Stomach (tissue), 4 donors: ENCODE measurements at regions not wholly inside any gene's neighbourhood (a gene's known extent, or its start where the extent isn't known, plus 50 kb on each side); places are given as distances from the start of the nearest gene placed in this dataset.

Experiments
- POLR2A ChIP-seq, 4 donors: fragments of 450-650 bp; IDR thresholded peaks; one replicate each; pipeline ENCODE4 v1.6.1; 2016; ENCODE audit warnings: antibody characterized with exemption in 4 of 4, control low read depth in 2 of 4, mild to moderate bottlenecking in 1 of 4, moderate library complexity in 1 of 4
- POLR2AphosphoS5 ChIP-seq, 3 donors: sonication (generic); formaldehyde crosslinking; IDR thresholded peaks; one replicate each; pipeline ENCODE4 v1.6.1; 2016; ENCODE audit warnings: antibody characterized with exemption in 3 of 3
- TF ChIP-seq, protein P1 (sequence below), 7 experiments: fragments of 450-650 bp in 4 of 7; fragments of 200-600 bp in 3 of 7; sonication (generic) in 3 of 7; IDR thresholded peaks; one replicate each; pipeline ENCODE4 v1.5.1; 2016 to 2019; ENCODE audit warnings: antibody characterized with exemption in 7 of 7, control low read depth in 2 of 7, mild to moderate bottlenecking in 1 of 7

DNA sequence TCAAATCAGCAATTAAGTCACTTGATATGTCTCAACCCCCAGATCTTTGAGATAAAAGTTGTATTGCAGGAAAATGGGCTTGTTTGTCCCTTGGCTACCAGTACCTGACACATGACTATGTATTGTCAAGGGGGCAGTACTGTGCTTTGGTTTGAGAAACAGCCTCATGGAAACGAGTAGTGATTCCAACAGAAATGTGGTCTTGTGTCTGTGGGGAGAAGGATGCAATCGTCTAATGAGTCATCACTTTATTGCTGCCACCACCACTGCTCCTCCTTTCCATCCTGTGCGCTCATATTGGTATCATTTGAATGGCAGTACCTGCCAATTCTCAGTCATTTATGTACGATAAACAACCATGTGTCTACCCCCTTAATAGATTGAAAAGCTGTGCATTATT is 72.8 kb upstream of the ARHGAP5 start:
- TF ChIP-seq, protein P1, sequence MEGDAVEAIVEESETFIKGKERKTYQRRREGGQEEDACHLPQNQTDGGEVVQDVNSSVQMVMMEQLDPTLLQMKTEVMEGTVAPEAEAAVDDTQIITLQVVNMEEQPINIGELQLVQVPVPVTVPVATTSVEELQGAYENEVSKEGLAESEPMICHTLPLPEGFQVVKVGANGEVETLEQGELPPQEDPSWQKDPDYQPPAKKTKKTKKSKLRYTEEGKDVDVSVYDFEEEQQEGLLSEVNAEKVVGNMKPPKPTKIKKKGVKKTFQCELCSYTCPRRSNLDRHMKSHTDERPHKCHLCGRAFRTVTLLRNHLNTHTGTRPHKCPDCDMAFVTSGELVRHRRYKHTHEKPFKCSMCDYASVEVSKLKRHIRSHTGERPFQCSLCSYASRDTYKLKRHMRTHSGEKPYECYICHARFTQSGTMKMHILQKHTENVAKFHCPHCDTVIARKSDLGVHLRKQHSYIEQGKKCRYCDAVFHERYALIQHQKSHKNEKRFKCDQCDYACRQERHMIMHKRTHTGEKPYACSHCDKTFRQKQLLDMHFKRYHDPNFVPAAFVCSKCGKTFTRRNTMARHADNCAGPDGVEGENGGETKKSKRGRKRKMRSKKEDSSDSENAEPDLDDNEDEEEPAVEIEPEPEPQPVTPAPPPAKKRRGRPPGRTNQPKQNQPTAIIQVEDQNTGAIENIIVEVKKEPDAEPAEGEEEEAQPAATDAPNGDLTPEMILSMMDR (IDR thresholded peaks at IDR 0.05), result no peak
- no peak for TF ChIP-seq POLR2A (IDR thresholded peaks at IDR 0.05)
- no peak for TF ChIP-seq POLR2AphosphoS5 (IDR thresholded peaks at IDR 0.05)
